ENCODE measurements at regions not wholly inside any gene's neighbourhood (a gene's known extent, or its start where the extent isn't known, plus 50 kb on each side); places are given as distances from the start of the nearest gene placed in this dataset.

DNA sequence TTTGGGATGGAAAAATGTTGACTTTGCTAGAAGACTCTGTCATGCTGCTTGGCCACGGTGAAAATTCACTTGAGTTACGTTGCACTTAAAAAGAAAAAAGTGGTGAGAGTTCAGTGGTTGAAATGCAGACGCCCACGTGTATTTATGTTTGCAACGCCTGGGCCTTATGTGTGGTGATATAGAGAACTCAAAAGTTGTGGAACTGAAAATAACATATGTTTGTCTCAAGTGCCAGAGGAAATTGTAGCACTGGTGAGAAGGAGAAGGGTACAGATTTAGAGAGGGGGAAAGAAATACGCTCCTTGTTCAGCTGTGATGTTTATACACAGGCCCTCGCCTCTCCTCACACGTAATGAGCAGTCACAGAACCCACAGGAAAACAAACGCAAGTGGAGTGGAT lies 73.6 kb downstream of the EMX2 start (continued):
- TF ChIP-seq, protein P1, sequence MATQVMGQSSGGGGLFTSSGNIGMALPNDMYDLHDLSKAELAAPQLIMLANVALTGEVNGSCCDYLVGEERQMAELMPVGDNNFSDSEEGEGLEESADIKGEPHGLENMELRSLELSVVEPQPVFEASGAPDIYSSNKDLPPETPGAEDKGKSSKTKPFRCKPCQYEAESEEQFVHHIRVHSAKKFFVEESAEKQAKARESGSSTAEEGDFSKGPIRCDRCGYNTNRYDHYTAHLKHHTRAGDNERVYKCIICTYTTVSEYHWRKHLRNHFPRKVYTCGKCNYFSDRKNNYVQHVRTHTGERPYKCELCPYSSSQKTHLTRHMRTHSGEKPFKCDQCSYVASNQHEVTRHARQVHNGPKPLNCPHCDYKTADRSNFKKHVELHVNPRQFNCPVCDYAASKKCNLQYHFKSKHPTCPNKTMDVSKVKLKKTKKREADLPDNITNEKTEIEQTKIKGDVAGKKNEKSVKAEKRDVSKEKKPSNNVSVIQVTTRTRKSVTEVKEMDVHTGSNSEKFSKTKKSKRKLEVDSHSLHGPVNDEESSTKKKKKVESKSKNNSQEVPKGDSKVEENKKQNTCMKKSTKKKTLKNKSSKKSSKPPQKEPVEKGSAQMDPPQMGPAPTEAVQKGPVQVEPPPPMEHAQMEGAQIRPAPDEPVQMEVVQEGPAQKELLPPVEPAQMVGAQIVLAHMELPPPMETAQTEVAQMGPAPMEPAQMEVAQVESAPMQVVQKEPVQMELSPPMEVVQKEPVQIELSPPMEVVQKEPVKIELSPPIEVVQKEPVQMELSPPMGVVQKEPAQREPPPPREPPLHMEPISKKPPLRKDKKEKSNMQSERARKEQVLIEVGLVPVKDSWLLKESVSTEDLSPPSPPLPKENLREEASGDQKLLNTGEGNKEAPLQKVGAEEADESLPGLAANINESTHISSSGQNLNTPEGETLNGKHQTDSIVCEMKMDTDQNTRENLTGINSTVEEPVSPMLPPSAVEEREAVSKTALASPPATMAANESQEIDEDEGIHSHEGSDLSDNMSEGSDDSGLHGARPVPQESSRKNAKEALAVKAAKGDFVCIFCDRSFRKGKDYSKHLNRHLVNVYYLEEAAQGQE (IDR thresholded peaks at IDR 0.05; ENCODE audit: low read depth, low read length) = no peak
- TF ChIP-seq BMI1 (IDR thresholded peaks at IDR 0.05; ENCODE audit: borderline replicate concordance) = no peak
- no peak for TF ChIP-seq FOXM1 (IDR thresholded peaks at IDR 0.05; ENCODE audit: low read depth, low read length)
- peak; percentile 60; the same call in 1 of the 2 replicates for TF ChIP-seq IKZF1 (conservative IDR thresholded peaks at IDR 0.05)
- no peak for TF ChIP-seq ZSCAN29 (IDR thresholded peaks at IDR 0.05)
- TF ChIP-seq, protein P2, sequence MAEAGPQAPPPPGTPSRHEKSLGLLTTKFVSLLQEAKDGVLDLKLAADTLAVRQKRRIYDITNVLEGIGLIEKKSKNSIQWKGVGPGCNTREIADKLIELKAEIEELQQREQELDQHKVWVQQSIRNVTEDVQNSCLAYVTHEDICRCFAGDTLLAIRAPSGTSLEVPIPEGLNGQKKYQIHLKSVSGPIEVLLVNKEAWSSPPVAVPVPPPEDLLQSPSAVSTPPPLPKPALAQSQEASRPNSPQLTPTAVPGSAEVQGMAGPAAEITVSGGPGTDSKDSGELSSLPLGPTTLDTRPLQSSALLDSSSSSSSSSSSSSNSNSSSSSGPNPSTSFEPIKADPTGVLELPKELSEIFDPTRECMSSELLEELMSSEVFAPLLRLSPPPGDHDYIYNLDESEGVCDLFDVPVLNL (IDR thresholded peaks at IDR 0.05; ENCODE audit: low read depth, low read length) = no peak
- TF ChIP-seq, protein P3, sequence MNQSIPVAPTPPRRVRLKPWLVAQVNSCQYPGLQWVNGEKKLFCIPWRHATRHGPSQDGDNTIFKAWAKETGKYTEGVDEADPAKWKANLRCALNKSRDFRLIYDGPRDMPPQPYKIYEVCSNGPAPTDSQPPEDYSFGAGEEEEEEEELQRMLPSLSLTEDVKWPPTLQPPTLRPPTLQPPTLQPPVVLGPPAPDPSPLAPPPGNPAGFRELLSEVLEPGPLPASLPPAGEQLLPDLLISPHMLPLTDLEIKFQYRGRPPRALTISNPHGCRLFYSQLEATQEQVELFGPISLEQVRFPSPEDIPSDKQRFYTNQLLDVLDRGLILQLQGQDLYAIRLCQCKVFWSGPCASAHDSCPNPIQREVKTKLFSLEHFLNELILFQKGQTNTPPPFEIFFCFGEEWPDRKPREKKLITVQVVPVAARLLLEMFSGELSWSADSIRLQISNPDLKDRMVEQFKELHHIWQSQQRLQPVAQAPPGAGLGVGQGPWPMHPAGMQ (IDR thresholded peaks at IDR 0.05; ENCODE audit: borderline replicate concordance) = no peak; the same call in 1 of the 2 replicates
- no peak for TF ChIP-seq BACH1 (IDR thresholded peaks at IDR 0.05; ENCODE audit: borderline replicate concordance)
- no peak for TF ChIP-seq BRCA1 (IDR thresholded peaks at IDR 0.05; ENCODE audit: low read depth, low read length)
- TF ChIP-seq TAF1 (IDR thresholded peaks at IDR 0.05; ENCODE audit: borderline replicate concordance, low read depth, low read length) = no peak
- TF ChIP-seq, protein P4, sequence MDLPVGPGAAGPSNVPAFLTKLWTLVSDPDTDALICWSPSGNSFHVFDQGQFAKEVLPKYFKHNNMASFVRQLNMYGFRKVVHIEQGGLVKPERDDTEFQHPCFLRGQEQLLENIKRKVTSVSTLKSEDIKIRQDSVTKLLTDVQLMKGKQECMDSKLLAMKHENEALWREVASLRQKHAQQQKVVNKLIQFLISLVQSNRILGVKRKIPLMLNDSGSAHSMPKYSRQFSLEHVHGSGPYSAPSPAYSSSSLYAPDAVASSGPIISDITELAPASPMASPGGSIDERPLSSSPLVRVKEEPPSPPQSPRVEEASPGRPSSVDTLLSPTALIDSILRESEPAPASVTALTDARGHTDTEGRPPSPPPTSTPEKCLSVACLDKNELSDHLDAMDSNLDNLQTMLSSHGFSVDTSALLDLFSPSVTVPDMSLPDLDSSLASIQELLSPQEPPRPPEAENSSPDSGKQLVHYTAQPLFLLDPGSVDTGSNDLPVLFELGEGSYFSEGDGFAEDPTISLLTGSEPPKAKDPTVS (IDR thresholded peaks at IDR 0.05; ENCODE audit: low read depth, low read length) = no peak
- no peak for TF ChIP-seq PML (IDR thresholded peaks at IDR 0.05; ENCODE audit: low read length)
- no peak for TF ChIP-seq ASH2L (IDR thresholded peaks at IDR 0.05; ENCODE audit: borderline replicate concordance, low read depth)
- TF ChIP-seq NFYB (IDR thresholded peaks at IDR 0.05; ENCODE audit: insufficient read depth, low read depth, low read length) = no peak
- TF ChIP-seq CREM (IDR thresholded peaks at IDR 0.05; ENCODE audit: low read depth) = peak; percentile 38; the same call in 1 of the 2 replicates
- TF ChIP-seq, protein P5, sequence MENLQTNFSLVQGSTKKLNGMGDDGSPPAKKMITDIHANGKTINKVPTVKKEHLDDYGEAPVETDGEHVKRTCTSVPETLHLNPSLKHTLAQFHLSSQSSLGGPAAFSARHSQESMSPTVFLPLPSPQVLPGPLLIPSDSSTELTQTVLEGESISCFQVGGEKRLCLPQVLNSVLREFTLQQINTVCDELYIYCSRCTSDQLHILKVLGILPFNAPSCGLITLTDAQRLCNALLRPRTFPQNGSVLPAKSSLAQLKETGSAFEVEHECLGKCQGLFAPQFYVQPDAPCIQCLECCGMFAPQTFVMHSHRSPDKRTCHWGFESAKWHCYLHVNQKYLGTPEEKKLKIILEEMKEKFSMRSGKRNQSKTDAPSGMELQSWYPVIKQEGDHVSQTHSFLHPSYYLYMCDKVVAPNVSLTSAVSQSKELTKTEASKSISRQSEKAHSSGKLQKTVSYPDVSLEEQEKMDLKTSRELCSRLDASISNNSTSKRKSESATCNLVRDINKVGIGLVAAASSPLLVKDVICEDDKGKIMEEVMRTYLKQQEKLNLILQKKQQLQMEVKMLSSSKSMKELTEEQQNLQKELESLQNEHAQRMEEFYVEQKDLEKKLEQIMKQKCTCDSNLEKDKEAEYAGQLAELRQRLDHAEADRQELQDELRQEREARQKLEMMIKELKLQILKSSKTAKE (IDR thresholded peaks at IDR 0.05; ENCODE audit: low read depth, poor library complexity, severe bottlenecking) = no peak
- peak; percentile 71 for TF ChIP-seq ATF7 (IDR thresholded peaks at IDR 0.05; ENCODE audit: low read depth)
- no peak for TF ChIP-seq POLR2AphosphoS2 (IDR thresholded peaks at IDR 0.05; ENCODE audit: low read depth, low read length)
- TF ChIP-seq, protein P6, sequence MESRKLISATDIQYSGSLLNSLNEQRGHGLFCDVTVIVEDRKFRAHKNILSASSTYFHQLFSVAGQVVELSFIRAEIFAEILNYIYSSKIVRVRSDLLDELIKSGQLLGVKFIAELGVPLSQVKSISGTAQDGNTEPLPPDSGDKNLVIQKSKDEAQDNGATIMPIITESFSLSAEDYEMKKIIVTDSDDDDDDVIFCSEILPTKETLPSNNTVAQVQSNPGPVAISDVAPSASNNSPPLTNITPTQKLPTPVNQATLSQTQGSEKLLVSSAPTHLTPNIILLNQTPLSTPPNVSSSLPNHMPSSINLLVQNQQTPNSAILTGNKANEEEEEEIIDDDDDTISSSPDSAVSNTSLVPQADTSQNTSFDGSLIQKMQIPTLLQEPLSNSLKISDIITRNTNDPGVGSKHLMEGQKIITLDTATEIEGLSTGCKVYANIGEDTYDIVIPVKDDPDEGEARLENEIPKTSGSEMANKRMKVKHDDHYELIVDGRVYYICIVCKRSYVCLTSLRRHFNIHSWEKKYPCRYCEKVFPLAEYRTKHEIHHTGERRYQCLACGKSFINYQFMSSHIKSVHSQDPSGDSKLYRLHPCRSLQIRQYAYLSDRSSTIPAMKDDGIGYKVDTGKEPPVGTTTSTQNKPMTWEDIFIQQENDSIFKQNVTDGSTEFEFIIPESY (IDR thresholded peaks at IDR 0.05) = no peak
- TF ChIP-seq TBL1XR1 (IDR thresholded peaks at IDR 0.05; ENCODE audit: low read depth, low read length) = no peak

All from GM12878 (cell line).